ENCODE measurements at regions not wholly inside any gene's neighbourhood (a gene's known extent, or its start where the extent isn't known, plus 50 kb on each side); places are given as distances from the start of the nearest gene placed in this dataset.

- DNase-seq (no peak), ATAC-seq (no peak)
Observed at GRCh38 chr9:75414371-75415160, 326.3 kb downstream of the OSTF1 start.

DNA sequence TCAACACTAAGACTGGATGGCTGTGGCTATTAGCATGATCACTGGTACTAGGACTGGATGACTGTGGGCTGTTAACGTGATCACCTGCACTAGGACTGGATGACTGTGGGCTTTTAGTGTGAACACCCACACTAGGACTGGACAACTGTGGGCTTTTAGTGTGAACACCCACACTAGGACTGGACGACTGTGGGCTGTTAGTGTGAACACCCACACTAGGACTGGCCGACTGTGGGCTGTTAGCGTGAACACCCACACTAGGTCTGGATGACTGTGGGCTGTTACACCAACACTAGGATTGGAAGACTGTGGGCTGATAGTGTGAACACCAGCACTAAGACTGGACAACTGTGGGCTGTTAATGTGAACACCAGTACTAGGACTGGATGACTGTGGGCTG lies 329.2 kb downstream of the OSTF1 start:
- DNase-seq (no peak), ATAC-seq (no peak)

GRCh38 chr9:75418518-75418917 lies 330.2 kb downstream of the OSTF1 start:
- no peak for ATAC-seq
- DNase-seq, result no peak

GRCh38 chr9:75422944-75423522 lies 334.7 kb downstream of the OSTF1 start:
- no peak for ATAC-seq
- no peak for DNase-seq

GRCh38 chr9:75429531-75430475 lies 341.5 kb downstream of the OSTF1 start:
- no peak for ATAC-seq

GRCh38 chr9:75431375-75431774 lies 343.1 kb downstream of the OSTF1 start:
- DNase-seq, result no peak
- no peak for ATAC-seq

More at GRCh38 chr9:75429531-75430475, 341.5 kb downstream of the OSTF1 start:
- DNase-seq, result no peak

DNA sequence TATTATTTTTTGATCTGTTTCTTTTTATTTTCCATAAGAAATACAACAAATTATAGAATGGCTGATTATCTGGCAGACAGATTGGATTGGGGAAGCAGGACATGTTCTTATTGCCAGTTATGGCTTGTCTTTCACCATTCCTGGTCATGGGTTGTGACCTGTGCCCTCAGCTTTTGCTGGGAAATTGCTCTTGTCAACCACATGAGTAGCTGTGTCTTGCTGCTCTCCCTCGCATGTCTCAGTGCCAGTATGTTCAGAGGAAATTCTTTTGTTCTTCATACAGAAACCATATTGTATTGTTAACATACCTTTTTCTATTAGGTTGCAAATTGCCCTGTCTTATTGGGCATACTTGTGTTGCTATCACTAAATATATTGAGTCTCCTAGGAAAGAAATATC lies 344.1 kb downstream of the OSTF1 start:
- ATAC-seq, result no peak

DNA sequence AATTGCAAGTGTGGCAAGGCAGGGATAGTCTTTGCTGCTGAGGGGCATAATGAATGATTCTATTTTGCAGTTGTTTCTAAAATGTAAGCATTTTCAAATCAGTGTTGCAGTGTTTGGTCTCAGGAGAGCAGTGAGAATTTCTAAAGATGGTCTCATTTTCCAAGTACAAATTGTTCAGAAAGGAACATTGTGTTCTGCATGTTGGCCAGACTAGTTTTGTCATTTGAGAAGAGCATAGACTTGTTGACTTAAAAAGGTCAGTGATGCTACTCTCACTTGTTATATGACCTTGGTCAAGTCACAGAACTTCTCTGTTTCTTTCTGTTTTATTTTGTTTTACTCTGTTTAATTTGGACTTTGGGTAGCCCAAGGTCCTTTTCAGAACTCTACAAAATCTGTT lies 344.6 kb downstream of the OSTF1 start:
- DNase-seq (no peak), ATAC-seq (no peak)

More for the DNA sequence above, 344.1 kb downstream of the OSTF1 start:
- DNase-seq, result no peak

DNA sequence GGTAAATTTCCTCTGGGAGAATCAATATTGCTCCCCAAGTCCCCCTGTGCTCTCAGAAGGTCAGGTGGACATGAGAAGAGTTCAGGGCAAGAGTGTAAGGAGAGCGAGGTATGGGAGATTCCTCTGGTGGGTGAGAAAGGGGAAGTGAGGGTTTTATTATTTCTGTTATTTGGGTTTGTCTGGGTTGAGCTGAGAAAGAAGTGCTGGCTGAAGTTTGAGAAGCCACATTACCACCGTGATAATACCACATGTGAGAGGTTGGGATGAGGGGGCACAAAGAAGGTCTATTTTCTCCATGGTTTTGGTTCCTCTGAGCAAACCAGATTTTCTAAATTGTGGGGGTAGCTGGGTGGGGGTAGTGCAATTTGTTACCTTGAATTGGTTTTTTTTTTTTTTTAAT lies 350.4 kb downstream of the OSTF1 start:
- DNase-seq (no peak), ATAC-seq (no peak)

- DNase-seq, result no peak
- no peak for ATAC-seq
Observed at GRCh38 chr9:75440914-75441313, 352.6 kb downstream of the OSTF1 start.

- no peak for DNase-seq
- ATAC-seq, result no peak
Observed at GRCh38 chr9:75445144-75445543, 356.8 kb downstream of the OSTF1 start.

GRCh38 chr9:75447281-75447680 lies 359.0 kb downstream of the OSTF1 start:
- no peak for DNase-seq
- no peak for ATAC-seq

DNA sequence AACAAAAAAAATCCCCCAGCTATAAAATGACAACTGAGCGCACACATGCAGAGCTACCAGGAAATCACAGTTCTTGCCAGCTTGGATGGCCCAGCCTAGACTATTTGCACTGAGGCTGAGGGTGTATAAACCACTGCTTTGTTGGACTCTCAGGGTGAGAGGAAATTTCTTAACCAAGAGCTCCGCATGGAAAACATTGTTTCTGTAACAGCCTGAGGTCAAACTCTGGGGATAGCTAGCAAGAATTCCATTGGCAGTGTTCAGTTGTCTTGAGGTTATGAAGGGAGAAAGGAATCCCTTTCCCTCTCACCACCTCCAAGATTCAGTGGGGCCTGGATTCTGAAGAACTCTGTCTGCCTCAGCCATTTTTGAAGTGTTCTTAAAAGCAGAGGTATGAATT lies 360.0 kb downstream of the OSTF1 start:
- ATAC-seq, result no peak

DNA sequence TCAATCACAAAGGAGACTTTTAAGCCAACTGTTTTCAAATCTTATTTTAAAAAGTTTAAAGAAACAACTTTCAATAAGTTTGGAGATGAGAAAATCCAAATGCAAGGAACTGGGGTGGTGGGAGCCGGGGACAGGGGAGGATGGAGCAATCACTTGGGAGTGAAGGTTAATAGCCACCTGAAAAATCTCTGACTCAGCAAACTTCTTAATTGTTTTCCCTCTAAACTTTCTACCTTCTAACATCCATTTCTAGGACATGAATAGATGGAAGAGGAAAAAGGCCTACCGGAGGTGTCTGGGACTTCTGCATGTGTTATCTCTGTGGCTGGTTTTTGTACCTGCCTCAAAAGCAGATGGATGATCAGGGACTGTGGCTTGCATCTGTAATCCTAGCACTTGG lies 360.6 kb downstream of the OSTF1 start:
- DNase-seq, result no peak
- no peak for ATAC-seq

More for the DNA sequence above, 360.0 kb downstream of the OSTF1 start:
- DNase-seq, result no peak

DNA sequence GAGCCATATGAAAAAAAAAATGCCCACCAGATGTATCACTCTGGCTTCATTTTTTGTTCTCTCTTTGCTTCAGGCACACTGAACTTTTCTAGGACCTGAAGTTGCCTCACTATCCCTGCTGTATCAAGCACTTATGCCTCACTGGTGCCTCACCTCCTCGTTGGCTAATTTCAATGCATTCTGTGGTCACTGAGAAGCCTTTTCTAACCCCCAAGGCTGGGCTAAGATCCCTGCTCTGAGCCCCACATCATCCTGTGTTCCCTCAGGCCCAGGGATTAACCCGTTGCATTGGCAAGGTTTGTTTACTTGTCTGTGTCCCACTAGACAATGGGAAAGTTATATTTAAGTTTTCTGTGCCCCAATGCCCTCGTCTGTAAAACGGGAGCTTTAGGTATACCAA lies 362.7 kb downstream of the OSTF1 start:
- no peak for DNase-seq
- no peak for ATAC-seq

DNA sequence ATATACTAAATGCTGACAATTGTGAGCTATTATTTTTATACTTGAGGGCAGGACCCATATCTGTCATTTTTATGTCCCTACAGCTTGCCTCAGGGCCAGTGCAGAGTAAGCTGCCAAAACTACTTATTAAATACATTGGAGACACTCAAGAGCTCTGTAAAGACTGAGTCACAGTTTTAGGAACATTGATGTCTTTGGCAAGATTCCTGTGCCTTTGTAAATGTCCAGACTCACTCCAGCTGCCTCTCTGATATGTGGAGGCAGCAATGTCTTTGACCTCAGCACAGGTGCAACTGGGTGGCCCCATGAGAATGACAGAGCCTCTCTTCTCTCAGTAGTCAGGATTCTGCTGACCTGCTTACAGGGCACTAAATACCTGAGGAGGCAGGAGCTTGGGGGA lies 363.2 kb downstream of the OSTF1 start:
- ATAC-seq (no peak), DNase-seq (no peak)

GRCh38 chr9:75452512-75452911 lies 364.2 kb downstream of the OSTF1 start:
- ATAC-seq (no peak), DNase-seq (no peak)

DNA sequence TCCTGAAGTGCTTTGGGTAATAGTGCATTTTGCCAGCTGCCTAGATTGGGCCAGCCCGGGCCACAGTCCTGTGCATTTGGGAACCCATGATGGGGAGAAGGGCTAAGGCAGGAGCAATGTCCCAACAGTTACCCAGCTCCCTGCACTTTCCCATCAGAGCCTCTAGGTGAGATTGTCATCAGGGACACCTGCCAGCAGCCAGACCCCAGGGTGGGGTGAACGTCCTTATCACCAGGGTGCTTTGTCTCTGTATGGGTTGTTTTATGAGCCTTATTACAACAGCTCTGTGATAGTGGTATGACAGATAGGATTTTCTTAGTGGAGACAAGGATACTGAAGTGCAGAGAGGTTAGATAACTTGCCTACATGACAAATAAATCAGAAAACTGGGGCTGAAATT lies 365.7 kb downstream of the OSTF1 start:
- DNase-seq (no peak), ATAC-seq (no peak)

DNA sequence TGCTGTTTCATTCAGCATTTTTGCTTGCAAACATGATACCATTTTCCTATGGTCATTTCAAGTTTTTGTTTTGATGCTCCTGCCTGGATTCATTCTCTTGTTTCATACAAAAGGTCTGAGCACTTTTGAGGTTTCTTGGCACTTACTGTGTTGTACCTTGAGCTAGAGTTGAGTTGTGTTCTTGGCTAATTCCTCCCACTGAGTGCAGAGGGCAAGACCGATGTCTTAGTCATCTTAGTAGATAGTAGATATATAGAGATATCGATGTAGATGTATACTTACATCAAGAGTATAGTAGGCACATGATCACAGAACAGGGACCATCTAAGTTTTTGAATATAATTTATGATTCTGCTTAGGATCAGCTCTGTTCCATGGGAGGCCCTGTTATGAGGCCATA lies 366.6 kb downstream of the OSTF1 start:
- no peak for DNase-seq
- no peak for ATAC-seq

- DNase-seq (no peak), ATAC-seq (no peak)
Observed at GRCh38 chr9:75455444-75455921, 367.2 kb downstream of the OSTF1 start.

DNA sequence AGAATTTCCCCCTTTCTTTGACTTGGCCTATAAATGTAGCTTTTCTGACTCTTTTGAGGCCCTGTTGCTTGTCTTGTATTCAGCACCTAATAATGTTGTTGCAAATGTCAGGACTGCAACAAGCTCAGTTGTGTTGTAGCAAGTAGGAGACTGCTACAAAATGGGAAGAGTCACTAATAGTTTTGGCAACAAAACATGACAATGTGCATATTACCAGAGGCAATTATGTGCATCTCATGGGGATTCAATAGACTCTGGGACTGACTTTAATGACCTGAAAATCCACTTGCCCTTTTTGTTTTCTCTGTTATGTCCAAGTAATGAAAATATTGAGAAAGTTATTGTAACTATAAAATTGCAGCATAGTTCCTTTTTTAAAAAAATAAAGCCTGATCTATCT lies 368.4 kb downstream of the OSTF1 start:
- DNase-seq (no peak), ATAC-seq (no peak)

DNA sequence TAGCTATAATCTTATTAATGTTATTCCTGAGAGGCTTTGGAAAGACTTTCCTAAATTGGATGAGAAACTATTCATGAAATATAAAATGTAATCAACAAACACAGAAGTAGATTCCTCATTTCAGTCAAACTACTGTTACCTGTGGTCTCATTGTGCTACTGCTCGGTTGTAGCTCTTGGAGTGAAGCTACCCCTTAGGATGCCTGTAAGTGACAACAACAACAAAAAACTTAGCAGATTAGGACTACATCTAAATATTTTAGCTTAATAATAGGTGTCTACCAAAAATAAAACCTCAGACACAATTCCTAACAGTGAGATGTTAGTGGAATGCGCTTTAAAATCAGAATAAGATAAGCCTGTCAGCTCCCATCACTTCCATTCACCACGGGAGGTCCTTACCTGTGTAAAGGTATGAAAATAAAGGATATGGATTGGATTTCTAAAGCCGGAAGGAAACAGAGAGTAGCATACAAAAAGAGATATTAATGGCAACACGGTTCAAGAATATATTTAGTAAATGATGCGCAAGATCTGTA lies 369.2 kb downstream of the OSTF1 start:
- DNase-seq, result no peak
- ATAC-seq, result no peak

All from stimulated activated naive CD8-positive, alpha-beta T cell treated with anti-CD3 and anti-CD28 coated beads, Interleukin-15, Interleukin-2, amounts not matched to agents 100 U/mL and 50 U/mL, for 24 hours (primary cell).